HG02970 (cell line): ENCODE measurements at regions not wholly inside any gene's neighbourhood (a gene's known extent, or its start where the extent isn't known, plus 50 kb on each side); places are given as distances from the start of the nearest gene placed in this dataset.
"Not testable (repeated sequence)": the region's sequence is repeated elsewhere in the genome, so short reads cannot be mapped to it uniquely, and the experiment has no call there.

Source experiments
- ATAC-seq: cut with Tn5 transposase; IDR thresholded peaks from one replicate; pipeline ENCODE4 v1.9.1; 2021; ENCODE audit warnings: mild to moderate bottlenecking, moderate library complexity, moderate number of reproducible peaks; ENCODE audit not compliant: unreplicated experiment, low FRiP score

DNA sequence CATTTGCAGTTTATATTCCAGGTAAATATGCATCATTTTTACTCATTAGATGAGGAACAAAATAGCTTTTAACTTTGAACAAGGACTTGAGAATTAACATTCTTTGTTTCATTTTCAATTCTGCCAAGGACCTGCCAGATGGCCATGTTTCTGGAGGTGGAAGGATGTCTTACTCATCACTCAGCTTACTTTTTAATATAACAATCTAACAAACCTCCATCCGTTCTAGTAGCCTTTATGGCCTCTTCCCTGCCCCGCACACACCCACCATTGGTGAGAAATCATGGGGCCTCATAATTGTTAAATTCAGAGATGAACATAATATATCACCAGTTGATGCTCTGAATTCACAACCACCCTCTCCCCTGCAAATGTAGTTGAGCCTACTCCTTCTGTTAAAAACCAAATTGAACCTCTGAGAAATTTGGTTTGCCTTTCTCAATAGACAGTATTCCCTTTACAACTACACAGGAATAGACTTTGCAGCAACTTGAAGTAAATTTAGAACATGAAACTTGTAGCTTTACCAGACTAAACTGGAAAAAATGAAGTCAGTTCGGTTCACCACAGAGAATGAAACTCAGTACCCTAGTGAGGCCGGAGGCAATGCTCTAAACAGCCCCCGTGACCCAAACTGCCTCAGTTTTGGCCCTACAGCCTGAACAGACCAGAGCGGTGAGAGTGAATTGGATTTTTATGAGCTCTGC lies 50.1 kb upstream of the ACSL4 start:
- no peak for ATAC-seq

DNA sequence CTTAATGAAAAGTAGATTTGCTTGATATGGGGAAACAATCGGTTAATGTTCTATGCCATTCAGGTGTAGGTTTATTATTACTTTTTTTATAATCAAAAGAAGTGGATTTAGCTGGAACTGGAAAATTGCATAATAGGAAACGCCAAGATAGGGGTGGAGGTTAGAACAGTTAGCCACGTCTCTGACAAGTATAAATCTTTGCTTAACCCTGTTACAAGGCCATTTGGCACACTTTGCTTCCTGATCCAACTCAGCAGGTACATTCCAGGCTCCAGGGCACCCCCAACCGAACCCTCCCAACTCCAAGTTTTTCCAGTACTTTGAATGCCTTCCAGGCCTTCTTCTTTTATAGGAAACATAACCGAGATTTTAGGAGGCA lies 50.6 kb upstream of the ACSL4 start:
- ATAC-seq: no peak

DNA sequence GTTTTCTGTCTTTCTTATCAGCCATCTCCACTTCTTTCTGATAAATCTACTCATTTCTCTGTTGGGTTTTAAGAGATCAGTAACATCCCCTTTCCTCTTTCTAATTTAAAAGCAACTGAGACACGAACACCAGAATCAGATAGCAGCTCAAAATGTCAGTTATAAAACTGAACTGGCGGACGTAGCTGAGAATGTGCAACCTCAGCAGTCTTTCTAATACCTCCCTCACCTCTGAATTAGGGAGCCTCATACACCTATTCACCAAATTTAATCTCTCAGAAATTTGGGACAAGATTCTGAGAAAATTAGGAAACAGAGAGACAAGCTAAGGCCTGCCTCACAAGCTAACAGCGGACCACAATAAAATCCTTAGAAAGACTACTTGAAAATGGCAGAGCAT lies 52.0 kb upstream of the ACSL4 start:
- no peak for ATAC-seq

DNA sequence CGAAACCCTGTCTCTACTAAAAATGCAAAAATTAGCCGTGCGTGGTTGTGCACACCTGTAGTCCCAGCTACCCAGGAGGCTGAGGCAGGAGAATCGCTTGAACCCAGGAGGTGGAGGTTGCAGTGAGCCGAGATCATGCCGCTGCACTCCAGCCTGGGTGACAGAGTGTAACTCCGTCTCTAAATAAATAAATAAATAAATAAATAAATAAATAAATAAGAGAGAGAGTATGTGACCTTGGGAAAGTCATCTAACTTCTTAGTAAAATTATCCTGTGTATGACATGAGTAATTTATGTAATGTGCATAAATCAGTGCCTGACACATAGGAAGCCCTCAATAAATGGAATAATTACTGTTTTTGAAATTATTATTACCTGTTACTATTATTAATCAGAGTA lies 57.5 kb upstream of the ACSL4 start:
- ATAC-seq: not testable (repeated sequence)

DNA sequence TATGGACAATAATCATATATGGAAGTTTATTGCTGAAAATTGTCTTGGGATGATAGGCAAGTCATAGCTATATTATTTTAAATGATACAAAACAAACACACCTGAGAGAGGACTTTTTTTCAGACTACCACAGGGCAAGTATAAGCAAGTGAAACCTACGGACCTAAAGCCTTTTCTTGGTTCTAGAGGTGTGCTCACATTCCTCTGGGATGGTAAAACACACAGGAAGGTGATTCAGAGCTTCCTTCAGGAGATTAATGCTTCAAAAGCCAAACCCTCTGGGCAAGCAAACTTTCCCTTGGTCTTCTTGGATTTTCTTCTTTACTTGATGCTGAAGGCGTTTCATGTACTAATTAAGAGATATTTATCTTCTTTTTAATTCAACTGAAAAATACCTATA lies 60.1 kb upstream of the ACSL4 start:
- no peak for ATAC-seq

DNA sequence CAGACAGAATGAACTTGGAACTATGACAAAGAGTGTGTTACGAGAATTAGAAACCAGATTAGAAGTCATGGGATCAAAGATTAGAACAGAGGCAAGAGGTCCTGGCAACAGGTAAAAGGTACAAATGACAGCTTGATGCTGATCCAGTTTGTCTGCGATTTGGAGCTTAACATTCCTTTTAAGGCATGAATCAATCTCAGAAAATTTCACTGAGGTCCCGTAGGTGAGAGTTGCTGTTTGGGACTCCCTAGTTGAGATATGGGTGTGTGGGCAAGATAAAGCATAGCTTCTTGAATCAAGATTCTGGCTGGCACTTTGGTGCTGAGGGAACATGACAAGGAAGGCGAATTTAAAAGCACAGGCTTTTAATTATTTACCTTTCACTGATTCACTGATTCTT lies 62.6 kb upstream of the ACSL4 start:
- ATAC-seq: no peak

DNA sequence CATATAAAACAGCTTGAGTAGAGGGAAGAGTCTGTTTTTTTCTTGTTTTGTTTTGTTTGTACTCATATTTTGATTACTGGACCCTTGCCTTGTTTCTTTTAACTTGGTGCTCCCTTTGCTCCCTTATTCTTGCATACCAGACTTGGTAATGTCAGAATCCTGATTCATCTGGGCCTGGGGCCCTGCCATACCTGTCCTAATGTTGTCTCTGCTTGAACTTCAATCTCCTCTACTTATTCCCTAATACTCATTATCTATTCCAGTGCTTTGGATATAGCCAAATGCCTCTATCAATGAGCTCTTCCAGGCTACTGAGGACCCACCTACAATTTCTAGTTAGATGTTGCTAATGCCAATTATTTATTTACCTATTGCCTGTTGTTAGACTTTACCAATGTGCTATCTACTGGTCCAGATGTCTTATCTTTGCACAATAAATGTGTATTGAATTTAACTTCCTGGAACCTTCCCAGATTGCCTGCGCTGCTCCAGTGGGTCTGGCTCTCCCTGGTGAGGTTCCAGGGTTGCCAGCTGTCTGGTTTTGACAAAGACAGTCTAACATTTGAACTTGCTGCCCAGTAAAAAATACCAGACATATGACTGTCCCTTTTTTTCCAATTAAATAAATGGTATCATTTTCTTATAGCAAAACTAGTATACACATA lies 64.4 kb upstream of the ACSL4 start:
- no peak for ATAC-seq

DNA sequence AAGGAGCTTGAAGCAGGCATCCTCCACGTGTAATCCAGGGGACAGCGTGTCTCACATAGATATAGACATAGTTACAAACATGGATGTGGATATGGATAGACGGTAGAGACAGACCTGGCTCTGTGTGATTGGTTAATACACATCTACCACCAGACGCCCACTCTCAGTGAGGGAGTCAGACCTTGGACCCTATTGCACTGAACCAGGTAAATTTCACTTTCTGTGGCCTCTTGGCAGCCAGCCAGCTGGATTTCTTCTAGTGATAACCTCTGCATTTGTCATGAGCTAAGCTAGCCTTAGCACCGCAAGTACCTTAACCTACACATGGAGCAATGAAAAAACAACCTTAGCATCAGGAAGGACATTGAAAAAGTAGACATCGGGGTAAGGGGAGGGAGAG lies 79.2 kb upstream of the ACSL4 start:
- ATAC-seq: no peak

DNA sequence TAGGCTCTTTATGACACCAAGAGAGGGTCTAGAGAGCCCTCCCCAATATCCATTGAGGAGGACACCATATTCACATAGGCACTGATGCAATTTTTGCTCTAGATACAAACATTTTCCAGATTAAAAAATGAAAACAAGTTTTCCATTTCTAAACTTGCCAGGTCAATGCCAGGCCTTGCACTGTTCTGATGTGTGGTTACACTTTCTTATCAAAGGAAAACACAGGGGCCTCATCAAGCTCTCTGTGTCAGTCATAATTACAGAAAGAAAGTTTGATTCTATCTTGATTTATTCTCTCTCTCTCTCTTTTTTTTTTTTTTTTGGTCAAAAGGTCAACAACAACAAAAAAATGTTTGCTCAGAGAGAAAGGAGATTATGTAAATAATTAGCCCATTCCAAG lies 80.2 kb upstream of the ACSL4 start:
- no peak for ATAC-seq

DNA sequence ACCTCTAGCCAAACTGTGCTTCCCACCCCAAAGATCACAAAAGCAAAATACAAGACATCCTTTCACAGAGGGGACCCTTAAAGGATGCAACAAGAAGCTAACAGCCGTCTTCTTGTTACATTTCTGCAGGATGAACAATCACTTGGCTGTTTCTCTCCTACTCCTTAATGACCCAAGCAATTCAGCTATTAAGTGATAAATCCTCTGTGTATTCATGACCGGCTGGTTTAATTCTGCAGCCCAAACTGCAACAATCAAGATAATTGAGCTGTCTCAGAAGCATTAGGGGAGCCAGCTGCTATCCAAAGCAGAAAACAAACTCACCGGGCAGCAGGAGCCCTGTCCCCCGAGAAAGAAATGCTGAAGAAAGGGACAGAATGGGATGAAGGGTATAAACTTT lies 85.9 kb upstream of the ACSL4 start:
- ATAC-seq: no peak

DNA sequence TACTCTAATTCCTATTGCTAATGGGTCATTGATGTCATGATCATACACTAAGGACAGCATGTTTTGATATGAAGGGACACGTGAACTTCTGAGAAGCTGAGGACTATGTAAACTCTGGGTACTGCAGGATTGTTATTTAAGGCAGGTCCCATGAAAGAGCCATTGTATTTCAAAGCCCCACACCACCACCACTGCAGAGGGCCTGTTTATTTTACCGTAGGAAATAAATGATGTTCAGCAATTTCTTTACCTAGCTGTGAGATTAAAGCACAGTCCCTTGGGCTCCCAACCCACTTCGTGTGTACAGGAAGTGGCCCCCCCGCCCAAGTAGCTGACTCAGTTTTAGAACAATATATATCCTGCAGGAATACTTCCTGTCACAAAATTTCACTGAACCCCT lies 89.8 kb upstream of the ACSL4 start:
- ATAC-seq: no peak

DNA sequence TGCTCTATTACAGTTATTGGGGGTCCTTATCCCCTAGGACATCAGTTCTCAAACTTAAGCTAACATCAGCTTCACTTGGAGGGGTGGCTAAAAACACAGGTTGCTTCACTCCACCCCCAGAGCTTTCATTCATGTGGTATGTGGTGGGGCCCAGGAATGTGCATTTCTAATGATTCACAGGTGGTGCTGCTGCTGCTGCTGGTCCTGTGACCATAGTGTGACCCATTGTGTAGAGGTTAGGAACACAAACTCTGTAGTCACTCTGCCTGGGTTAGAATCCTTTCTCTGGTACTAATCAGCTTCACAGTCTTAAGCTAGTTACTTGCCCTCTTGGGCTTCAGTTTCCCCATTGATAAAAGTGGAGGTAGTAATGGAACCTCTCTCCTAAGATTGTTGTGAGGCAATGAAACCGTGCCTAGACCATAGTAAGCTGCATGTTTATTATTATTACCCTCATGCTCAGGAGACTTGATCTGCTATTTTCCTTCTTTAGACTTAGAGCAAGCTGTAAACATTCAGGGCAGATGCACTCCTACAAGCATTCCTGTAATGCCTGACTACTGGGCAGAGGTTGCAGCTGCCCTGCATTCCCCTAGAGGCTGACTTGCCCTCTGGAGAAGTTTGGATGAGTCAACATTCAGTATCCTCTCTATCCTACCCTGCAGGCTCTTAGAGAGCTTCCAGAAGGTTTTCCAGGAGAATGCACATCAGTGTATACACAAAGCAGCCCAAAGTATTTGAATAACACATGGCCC lies 94.1 kb upstream of the ACSL4 start:
- ATAC-seq: no peak

DNA sequence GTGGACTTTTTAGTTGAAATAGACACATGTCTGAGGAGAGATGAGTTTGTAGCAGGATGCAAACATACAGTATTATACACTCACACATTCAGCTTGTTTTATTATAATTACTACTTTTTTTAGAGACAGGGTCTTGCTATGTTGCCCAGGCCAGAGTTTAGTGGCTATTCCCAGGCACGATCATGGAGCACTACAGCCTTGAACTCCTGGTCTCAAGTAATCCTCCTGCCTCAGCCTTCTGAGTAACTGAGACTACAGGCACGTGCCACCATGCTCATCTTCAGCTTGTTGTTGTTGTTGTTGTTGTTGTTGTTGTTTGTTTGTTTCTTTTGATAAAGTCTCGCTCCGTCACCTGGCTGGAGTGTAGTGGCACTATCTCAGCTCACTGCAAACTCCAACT lies 94.7 kb upstream of the ACSL4 start:
- no peak for ATAC-seq

DNA sequence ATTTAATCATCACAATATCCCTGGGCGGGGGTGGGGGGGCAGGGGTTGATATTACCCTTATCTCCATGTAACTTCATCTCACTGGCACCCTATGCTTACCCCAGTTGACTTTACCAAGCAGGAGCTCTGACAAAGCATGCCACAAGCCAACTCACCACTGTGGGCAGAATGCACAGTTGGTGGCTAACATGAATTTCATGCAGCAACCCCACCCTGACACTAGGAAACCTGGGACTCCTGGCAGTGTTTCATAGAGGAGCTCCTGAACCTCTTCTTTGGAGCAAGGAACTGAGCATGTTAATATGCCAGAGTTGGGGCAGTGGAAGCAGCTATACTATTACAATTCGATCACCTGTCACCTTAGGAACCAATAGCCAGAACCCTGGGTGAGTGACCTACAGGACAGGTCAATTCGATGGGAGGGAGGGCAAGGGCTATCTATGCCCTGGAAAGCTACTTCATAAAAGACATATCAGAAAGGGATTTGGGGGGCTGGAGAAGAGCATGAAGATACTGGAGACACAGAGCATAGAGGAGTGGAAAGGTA lies 97.2 kb upstream of the ACSL4 start:
- no peak for ATAC-seq

DNA sequence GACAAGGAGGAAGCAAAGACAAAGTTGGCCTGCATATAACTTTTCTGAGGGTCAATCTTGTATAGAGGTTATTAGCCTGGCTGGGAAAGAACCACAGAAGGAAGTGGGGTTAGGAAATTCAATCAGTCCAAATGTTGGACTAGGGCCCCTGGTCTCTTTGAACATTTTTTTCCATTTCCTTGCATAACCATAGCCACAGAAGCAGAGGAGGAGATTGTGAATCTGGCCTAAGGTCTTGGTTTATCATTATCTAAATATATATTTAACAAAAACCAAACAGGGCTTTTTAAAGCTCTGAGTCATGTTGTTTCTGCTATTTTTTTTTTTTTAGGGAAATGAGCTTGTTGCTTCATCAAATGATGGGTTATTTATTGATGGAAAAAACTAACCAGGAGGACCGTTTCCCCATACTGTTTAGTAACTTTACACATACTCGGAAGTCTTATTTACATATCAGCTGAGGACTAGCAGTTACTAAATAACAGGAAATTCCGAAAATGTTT lies 97.7 kb upstream of the ACSL4 start:
- ATAC-seq: peak; percentile 72

DNA sequence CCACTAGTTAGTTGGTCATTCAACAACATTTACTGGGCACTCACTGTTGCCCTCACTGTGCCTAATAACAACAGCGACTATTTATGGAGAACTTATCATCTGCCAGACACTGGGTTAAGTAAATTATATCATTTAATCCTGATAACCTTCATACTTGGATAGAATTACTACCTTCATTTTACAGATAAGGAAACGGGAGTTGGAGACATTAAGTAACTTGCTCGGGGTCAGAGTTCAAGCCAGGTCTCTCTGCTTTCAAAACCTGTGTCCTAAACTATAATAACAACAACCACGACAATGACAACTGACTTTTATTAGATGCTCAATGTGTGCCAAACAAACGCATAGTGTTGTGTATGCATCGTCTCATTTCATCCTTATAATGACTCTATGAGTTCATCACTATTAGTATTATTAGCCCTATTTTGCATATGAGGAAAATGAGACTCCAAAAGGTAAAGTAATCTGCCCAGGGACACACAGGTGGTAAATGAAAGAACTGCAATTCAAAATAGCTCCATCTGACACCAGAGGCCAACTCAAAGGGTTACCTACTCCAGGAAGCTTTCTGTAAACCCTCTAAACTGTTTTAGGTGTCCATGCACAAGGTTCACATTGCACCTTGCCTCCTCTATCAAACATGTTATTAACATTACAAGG lies 98.4 kb upstream of the ACSL4 start:
- no peak for ATAC-seq

DNA sequence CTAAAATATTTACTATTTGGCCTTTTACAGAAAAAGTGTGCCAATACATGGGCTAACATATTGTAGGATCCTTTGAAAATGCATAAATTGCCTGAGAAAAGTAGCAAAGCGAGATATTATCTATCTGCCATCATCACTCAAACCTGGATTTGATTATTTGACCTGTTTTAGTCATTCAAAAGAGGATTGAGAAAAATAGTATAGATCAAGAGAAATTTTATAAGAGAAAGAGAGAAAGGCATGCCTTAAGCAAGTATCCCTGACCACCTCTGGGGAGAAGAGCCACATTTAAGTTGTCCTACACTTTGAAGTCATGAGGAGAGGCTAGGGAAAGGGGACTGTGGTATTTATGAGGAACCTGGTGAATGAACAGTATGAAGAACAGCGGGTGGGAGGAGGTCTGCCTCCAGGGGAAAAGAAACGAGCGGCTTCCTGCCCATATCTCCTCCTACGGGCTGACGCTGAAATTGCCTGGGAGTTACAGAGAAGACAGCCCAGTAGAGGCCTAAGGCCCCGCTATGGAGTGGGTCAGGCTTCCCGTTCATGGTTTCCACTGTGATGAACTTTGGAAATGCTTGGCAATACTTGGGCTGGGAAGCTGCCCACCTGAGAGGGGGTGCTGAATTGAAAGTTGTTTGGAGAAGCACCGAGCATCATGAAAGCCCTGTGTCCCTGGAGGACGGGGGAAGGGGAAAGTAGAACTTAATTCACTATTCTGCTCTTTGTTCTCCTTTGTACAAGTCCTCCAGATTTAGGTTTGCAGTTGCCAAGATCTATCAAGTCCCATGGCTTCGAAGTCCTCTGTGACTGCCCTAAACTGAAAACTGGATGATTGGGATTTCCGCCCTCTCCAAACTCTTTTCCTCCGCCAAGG lies 106.9 kb upstream of the ACSL4 start:
- ATAC-seq: no peak

DNA sequence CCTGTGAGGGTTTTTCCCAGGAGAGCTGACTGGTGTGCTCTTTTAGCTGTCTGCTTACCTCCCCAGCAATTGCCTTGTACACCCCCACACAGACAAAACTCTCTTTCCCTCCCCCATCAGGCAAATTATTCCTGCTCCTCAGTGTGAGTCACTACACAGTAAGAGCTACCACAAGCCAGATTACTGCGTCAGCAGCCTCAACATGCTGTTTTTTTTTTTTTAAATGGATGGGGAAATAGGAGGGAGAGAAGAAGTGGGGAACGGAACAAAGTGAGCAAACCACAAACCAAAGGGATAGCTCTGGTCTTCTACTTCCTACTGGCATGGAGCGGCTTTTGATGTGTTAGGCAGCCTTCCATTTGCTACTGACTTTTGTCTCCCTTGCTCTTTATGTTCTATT lies 107.5 kb upstream of the ACSL4 start:
- ATAC-seq: no peak

DNA sequence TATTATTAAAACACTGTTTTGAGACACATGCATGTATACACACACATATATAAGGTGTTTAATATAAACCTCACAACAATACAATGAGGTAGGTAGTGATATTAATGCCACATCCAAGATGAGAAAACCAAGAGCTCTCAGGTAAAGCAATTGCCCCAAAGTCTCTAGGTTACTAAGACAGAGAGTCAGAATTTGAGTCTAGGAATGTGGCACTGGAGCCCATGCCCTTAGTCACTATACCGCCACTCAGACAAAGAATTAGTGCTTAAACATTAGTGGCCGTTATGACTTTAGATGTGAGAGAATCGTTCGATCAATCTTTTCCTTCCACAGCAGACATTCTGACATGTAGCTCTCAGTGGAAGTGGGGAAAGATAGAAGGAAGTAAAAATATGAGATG lies 108.2 kb upstream of the ACSL4 start:
- ATAC-seq: no peak
